Neural cell (in vitro differentiated cells): ENCODE measurements at regions not wholly inside any gene's neighbourhood (a gene's known extent, or its start where the extent isn't known, plus 50 kb on each side); places are given as distances from the start of the nearest gene placed in this dataset.

Experiments used
- EZH2 ChIP-seq: fragments of 200-600, 300-800 bp; shearing (Covaris generic), sonication (generic); IDR thresholded peaks from 2 replicates; pipeline ENCODE4 v1.6.1; 2014; ENCODE audit warnings: antibody characterized with exemption, low read length, borderline replicate concordance, mild to moderate bottlenecking; ENCODE audit not compliant: insufficient read depth, poor library complexity, severe bottlenecking
- POLR2AphosphoS5 ChIP-seq: IDR thresholded peaks from 2 replicates; pipeline ENCODE4 v1.6.1; 2012
- RAD21 ChIP-seq: fragments of 450-650 bp; conservative IDR thresholded peaks from 2 replicates; pipeline ENCODE4 v1.6.1; 2014; ENCODE audit warnings: antibody characterized with exemption, mild to moderate bottlenecking, moderate library complexity
- TF ChIP-seq, protein P1 (sequence below): fragments of 450-650 bp; IDR thresholded peaks from 2 replicates; pipeline ENCODE4 v1.5.1; 2014; ENCODE audit warnings: antibody characterized with exemption, mild to moderate bottlenecking, moderate library complexity; ENCODE audit not compliant: poor library complexity, severe bottlenecking

DNA sequence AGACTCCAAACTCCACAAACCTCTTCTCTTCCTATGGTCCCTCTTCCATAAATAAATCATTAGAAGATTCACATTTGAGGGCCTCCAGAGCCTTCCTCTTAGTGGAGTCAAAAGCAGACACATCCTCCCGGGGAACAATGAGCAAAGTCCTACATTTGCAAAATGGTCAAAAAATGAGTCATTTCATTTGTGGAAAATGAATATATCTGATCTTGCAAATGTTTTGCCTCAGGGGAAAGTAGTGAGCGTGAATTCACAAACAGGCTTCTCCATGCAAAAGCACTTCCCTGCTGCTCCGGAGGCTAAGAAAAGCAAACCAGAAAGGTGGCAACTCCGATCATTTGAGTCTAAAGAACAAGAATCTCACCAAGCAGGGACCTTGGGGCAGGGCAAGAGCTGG is 86.7 kb upstream of the IQSEC1 start:
- TF ChIP-seq, protein P1, sequence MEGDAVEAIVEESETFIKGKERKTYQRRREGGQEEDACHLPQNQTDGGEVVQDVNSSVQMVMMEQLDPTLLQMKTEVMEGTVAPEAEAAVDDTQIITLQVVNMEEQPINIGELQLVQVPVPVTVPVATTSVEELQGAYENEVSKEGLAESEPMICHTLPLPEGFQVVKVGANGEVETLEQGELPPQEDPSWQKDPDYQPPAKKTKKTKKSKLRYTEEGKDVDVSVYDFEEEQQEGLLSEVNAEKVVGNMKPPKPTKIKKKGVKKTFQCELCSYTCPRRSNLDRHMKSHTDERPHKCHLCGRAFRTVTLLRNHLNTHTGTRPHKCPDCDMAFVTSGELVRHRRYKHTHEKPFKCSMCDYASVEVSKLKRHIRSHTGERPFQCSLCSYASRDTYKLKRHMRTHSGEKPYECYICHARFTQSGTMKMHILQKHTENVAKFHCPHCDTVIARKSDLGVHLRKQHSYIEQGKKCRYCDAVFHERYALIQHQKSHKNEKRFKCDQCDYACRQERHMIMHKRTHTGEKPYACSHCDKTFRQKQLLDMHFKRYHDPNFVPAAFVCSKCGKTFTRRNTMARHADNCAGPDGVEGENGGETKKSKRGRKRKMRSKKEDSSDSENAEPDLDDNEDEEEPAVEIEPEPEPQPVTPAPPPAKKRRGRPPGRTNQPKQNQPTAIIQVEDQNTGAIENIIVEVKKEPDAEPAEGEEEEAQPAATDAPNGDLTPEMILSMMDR, result no peak
- no peak for TF ChIP-seq EZH2
- no peak for TF ChIP-seq RAD21
- no peak for TF ChIP-seq POLR2AphosphoS5
